ENCODE measurements at regions not wholly inside any gene's neighbourhood (a gene's known extent, or its start where the extent isn't known, plus 50 kb on each side); places are given as distances from the start of the nearest gene placed in this dataset.

GRCh38 chrX:10098270-10098713 lies 58.5 kb upstream of the CLCN4 start:
- TF ChIP-seq CTCF (conservative IDR thresholded peaks at IDR 0.05; ENCODE audit: low read depth, low read length) (no peak), POLR2A (IDR thresholded peaks at IDR 0.05; ENCODE audit: low read depth, low read length) (no peak), RFX5 (IDR thresholded peaks at IDR 0.05; ENCODE audit: low read depth, low read length) (no peak), CHD1 (IDR thresholded peaks at IDR 0.05; ENCODE audit: low read depth, low read length) (no peak), MXI1 (IDR thresholded peaks at IDR 0.05; ENCODE audit: borderline replicate concordance, low read depth, low read length) (no peak), MAFK (IDR thresholded peaks at IDR 0.05; ENCODE audit: low read depth, low read length) (no peak), BHLHE40 (IDR thresholded peaks at IDR 0.05; ENCODE audit: low read depth, low read length) (no peak), RAD21 (IDR thresholded peaks at IDR 0.05; ENCODE audit: low read length) (no peak), CEBPB (IDR thresholded peaks at IDR 0.05; ENCODE audit: low read depth, low read length) (no peak), SMC3 (IDR thresholded peaks at IDR 0.05; ENCODE audit: low read depth, low read length) (no peak), FOS (IDR thresholded peaks at IDR 0.05; ENCODE audit: low read depth, low read length) (no peak), USF2 (IDR thresholded peaks at IDR 0.05; ENCODE audit: low read depth, low read length) (no peak)

All from IMR-90 (cell line).